ENCODE measurements at regions not wholly inside any gene's neighbourhood (a gene's known extent, or its start where the extent isn't known, plus 50 kb on each side); places are given as distances from the start of the nearest gene placed in this dataset.

GRCh38 chr21:19833082-19833481 is 1165.1 kb upstream of the NCAM2 start:
- H3K36me3 Mint-ChIP-seq (ENCODE audit: low read depth) = no peaks in the 10 kb centered on the region
- no peak for ATAC-seq
- H3K27me3 Mint-ChIP-seq (ENCODE audit: low read depth) = no peaks in the 10 kb centered on the region
- H3K4me1 Mint-ChIP-seq (ENCODE audit: low read depth) = no peaks in the 10 kb centered on the region
- H3K27ac Mint-ChIP-seq = no peak overlapping the region
- H3K9me3 Mint-ChIP-seq (ENCODE audit: insufficient read depth) = peaks cover 40% of the 10 kb centered on the region
- no peak for DNase-seq
- H3K4me3 Mint-ChIP-seq = no peak overlapping the region
- ChIA-PET CTCF (no interaction called here), POLR2A (no interaction called here)

- H3K27me3 Mint-ChIP-seq (ENCODE audit: low read depth) = no peaks in the 10 kb centered on the region
- no peaks in the 10 kb centered on the region for H3K4me1 Mint-ChIP-seq (ENCODE audit: low read depth)
- ATAC-seq (no peak), DNase-seq (no peak)
- CTCF ChIA-PET = no interaction called here
- no peak overlapping the region for H3K4me3 Mint-ChIP-seq
- no peak overlapping the region for H3K27ac Mint-ChIP-seq
- no peaks in the 10 kb centered on the region for H3K36me3 Mint-ChIP-seq (ENCODE audit: low read depth)
- peaks cover 26% of the 10 kb centered on the region for H3K9me3 Mint-ChIP-seq (ENCODE audit: insufficient read depth)
- POLR2A ChIA-PET = no interaction called here
Measured at GRCh38 chr21:19842601-19843000, 1155.6 kb upstream of the NCAM2 start.

GRCh38 chr21:19844334-19844733 is 1153.9 kb upstream of the NCAM2 start:
- H3K27ac Mint-ChIP-seq = no peak overlapping the region
- ChIA-PET CTCF (no interaction called here), POLR2A (no interaction called here)
- H3K4me3 Mint-ChIP-seq = no peak overlapping the region
- H3K9me3 Mint-ChIP-seq (ENCODE audit: insufficient read depth) = peaks cover 13% of the 10 kb centered on the region
- no peaks in the 10 kb centered on the region for H3K4me1 Mint-ChIP-seq (ENCODE audit: low read depth)
- DNase-seq (no peak), ATAC-seq (no peak)
- H3K27me3 Mint-ChIP-seq (ENCODE audit: low read depth) = no peaks in the 10 kb centered on the region
- H3K36me3 Mint-ChIP-seq (ENCODE audit: low read depth) = no peaks in the 10 kb centered on the region

GRCh38 chr21:19850157-19850556 is 1148.1 kb upstream of the NCAM2 start:
- ATAC-seq (no peak), DNase-seq (no peak)
- no peaks in the 10 kb centered on the region for H3K27me3 Mint-ChIP-seq (ENCODE audit: low read depth)
- no peaks in the 10 kb centered on the region for H3K36me3 Mint-ChIP-seq (ENCODE audit: low read depth)
- no peaks in the 10 kb centered on the region for H3K4me1 Mint-ChIP-seq (ENCODE audit: low read depth)
- H3K4me3 Mint-ChIP-seq = no peak overlapping the region
- ChIA-PET POLR2A (no interaction called here), CTCF (no interaction called here)
- H3K27ac Mint-ChIP-seq = no peak overlapping the region
- peaks cover 26% of the 10 kb centered on the region for H3K9me3 Mint-ChIP-seq (ENCODE audit: insufficient read depth)

GRCh38 chr21:19853061-19853460 is 1145.1 kb upstream of the NCAM2 start:
- H3K4me3 Mint-ChIP-seq = no peak overlapping the region
- ChIA-PET CTCF (no interaction called here), POLR2A (no interaction called here)
- H3K36me3 Mint-ChIP-seq (ENCODE audit: low read depth) = no peaks in the 10 kb centered on the region
- H3K4me1 Mint-ChIP-seq (ENCODE audit: low read depth) = no peaks in the 10 kb centered on the region
- ATAC-seq (no peak), DNase-seq (no peak)
- peaks cover 16% of the 10 kb centered on the region for H3K9me3 Mint-ChIP-seq (ENCODE audit: insufficient read depth)
- no peak overlapping the region for H3K27ac Mint-ChIP-seq
- no peaks in the 10 kb centered on the region for H3K27me3 Mint-ChIP-seq (ENCODE audit: low read depth)

GRCh38 chr21:19853709-19854575 is 1144.3 kb upstream of the NCAM2 start:
- no peak overlapping the region for H3K4me3 Mint-ChIP-seq
- ChIA-PET CTCF (no interaction called here), POLR2A (no interaction called here)
- no peak for ATAC-seq
- H3K9me3 Mint-ChIP-seq (ENCODE audit: insufficient read depth) = peaks cover 16% of the 10 kb centered on the region
- no peaks in the 10 kb centered on the region for H3K4me1 Mint-ChIP-seq (ENCODE audit: low read depth)
- no peak for DNase-seq
- H3K36me3 Mint-ChIP-seq (ENCODE audit: low read depth) = no peaks in the 10 kb centered on the region
- no peak overlapping the region for H3K27ac Mint-ChIP-seq
- no peaks in the 10 kb centered on the region for H3K27me3 Mint-ChIP-seq (ENCODE audit: low read depth)

GRCh38 chr21:19855522-19855921 is 1142.7 kb upstream of the NCAM2 start:
- no peaks in the 10 kb centered on the region for H3K36me3 Mint-ChIP-seq (ENCODE audit: low read depth)
- H3K27ac Mint-ChIP-seq = no peak overlapping the region
- H3K4me3 Mint-ChIP-seq = no peak overlapping the region
- ATAC-seq (no peak), DNase-seq (no peak)
- ChIA-PET CTCF (no interaction called here), POLR2A (no interaction called here)
- H3K4me1 Mint-ChIP-seq (ENCODE audit: low read depth) = no peaks in the 10 kb centered on the region
- peaks cover 16% of the 10 kb centered on the region for H3K9me3 Mint-ChIP-seq (ENCODE audit: insufficient read depth)
- H3K27me3 Mint-ChIP-seq (ENCODE audit: low read depth) = no peaks in the 10 kb centered on the region

GRCh38 chr21:19864476-19864875 is 1133.7 kb upstream of the NCAM2 start:
- no peaks in the 10 kb centered on the region for H3K36me3 Mint-ChIP-seq (ENCODE audit: low read depth)
- no peak overlapping the region for H3K4me3 Mint-ChIP-seq
- H3K27me3 Mint-ChIP-seq (ENCODE audit: low read depth) = no peaks in the 10 kb centered on the region
- ChIA-PET CTCF (no interaction called here), POLR2A (no interaction called here)
- peaks cover 9% of the 10 kb centered on the region for H3K9me3 Mint-ChIP-seq (ENCODE audit: insufficient read depth)
- no peak for ATAC-seq
- H3K27ac Mint-ChIP-seq = no peak overlapping the region
- DNase-seq = no peak
- H3K4me1 Mint-ChIP-seq (ENCODE audit: low read depth) = no peaks in the 10 kb centered on the region

GRCh38 chr21:19870682-19871081 is 1127.5 kb upstream of the NCAM2 start:
- no peak overlapping the region for H3K4me3 Mint-ChIP-seq
- peaks cover 5% of the 10 kb centered on the region for H3K9me3 Mint-ChIP-seq (ENCODE audit: insufficient read depth)
- no peak for ATAC-seq
- H3K27ac Mint-ChIP-seq = no peak overlapping the region
- no peaks in the 10 kb centered on the region for H3K4me1 Mint-ChIP-seq (ENCODE audit: low read depth)
- CTCF ChIA-PET = no interaction called here
- H3K27me3 Mint-ChIP-seq (ENCODE audit: low read depth) = no peaks in the 10 kb centered on the region
- H3K36me3 Mint-ChIP-seq (ENCODE audit: low read depth) = no peaks in the 10 kb centered on the region
- no peak for DNase-seq
- POLR2A ChIA-PET = no interaction called here

- peaks cover 14% of the 10 kb centered on the region for H3K9me3 Mint-ChIP-seq (ENCODE audit: insufficient read depth)
- H3K4me3 Mint-ChIP-seq = no peak overlapping the region
- DNase-seq = no peak
- H3K27me3 Mint-ChIP-seq (ENCODE audit: low read depth) = no peaks in the 10 kb centered on the region
- H3K4me1 Mint-ChIP-seq (ENCODE audit: low read depth) = no peaks in the 10 kb centered on the region
- no peaks in the 10 kb centered on the region for H3K36me3 Mint-ChIP-seq (ENCODE audit: low read depth)
- no peak for ATAC-seq
- CTCF ChIA-PET = no interaction called here
- POLR2A ChIA-PET = no interaction called here
- H3K27ac Mint-ChIP-seq = no peak overlapping the region
Measured at GRCh38 chr21:19874521-19874920, 1123.7 kb upstream of the NCAM2 start.

GRCh38 chr21:19878133-19878532 is 1120.1 kb upstream of the NCAM2 start:
- Mint-ChIP-seq H3K4me1 (ENCODE audit: low read depth) (no peaks in the 10 kb centered on the region), H3K9me3 (ENCODE audit: insufficient read depth) (peaks cover 14% of the 10 kb centered on the region), H3K36me3 (ENCODE audit: low read depth) (no peaks in the 10 kb centered on the region), H3K4me3 (no peak overlapping the region), H3K27me3 (ENCODE audit: low read depth) (no peaks in the 10 kb centered on the region), H3K27ac (no peak overlapping the region)
- ChIA-PET POLR2A (no interaction called here), CTCF (no interaction called here)
- ATAC-seq (no peak), DNase-seq (no peak)

GRCh38 chr21:19899645-19900044 is 1098.6 kb upstream of the NCAM2 start:
- Mint-ChIP-seq H3K36me3 (ENCODE audit: low read depth) (no peaks in the 10 kb centered on the region), H3K27me3 (ENCODE audit: low read depth) (no peaks in the 10 kb centered on the region), H3K9me3 (ENCODE audit: insufficient read depth) (peaks cover 21% of the 10 kb centered on the region), H3K4me1 (ENCODE audit: low read depth) (no peaks in the 10 kb centered on the region), H3K27ac (no peak overlapping the region), H3K4me3 (no peak overlapping the region)
- POLR2A ChIA-PET = no interaction called here
- CTCF ChIA-PET = no interaction called here
- ATAC-seq (no peak), DNase-seq (no peak)

- H3K36me3 Mint-ChIP-seq (ENCODE audit: low read depth) = no peaks in the 10 kb centered on the region
- CTCF ChIA-PET = no interaction called here
- H3K27ac Mint-ChIP-seq = no peak overlapping the region
- H3K4me1 Mint-ChIP-seq (ENCODE audit: low read depth) = no peaks in the 10 kb centered on the region
- DNase-seq (no peak), ATAC-seq (no peak)
- H3K9me3 Mint-ChIP-seq (ENCODE audit: insufficient read depth) = peaks cover 21% of the 10 kb centered on the region
- POLR2A ChIA-PET = no interaction called here
- no peaks in the 10 kb centered on the region for H3K27me3 Mint-ChIP-seq (ENCODE audit: low read depth)
- H3K4me3 Mint-ChIP-seq = no peak overlapping the region
Measured at GRCh38 chr21:19900149-19900548, 1098.1 kb upstream of the NCAM2 start.
